BLaER1 treated with 17β-estradiol and CSF1 and Interleukin-3, amounts not matched to agents 10 nM and 100 nM (cell line): ENCODE measurements at regions not wholly inside any gene's neighbourhood (a gene's known extent, or its start where the extent isn't known, plus 50 kb on each side); places are given as distances from the start of the nearest gene placed in this dataset.

Experiments used
- H3K27ac ChIP-seq, 11 experiments: shearing (Covaris generic); formaldehyde crosslinking; 2 replicates each; pipeline ENCODE4 v1.8.1; 2022
- H3K27me3 ChIP-seq, 11 experiments: shearing (Covaris generic); formaldehyde crosslinking; 2 replicates each; pipeline ENCODE4 v1.8.1; 2022
- H3K36me3 ChIP-seq, 11 experiments: shearing (Covaris generic); formaldehyde crosslinking; 2 replicates each; pipeline ENCODE4 v1.8.1; 2022
- H3K4me1 ChIP-seq, 10 experiments: shearing (Covaris generic); formaldehyde crosslinking; 2 replicates each; pipeline ENCODE4 v1.8.1; 2022
- H3K4me2 ChIP-seq, 11 experiments: shearing (Covaris generic); formaldehyde crosslinking; 2 replicates each; pipeline ENCODE4 v1.8.1; 2022
- H3K4me3 ChIP-seq, 10 experiments: shearing (Covaris generic); formaldehyde crosslinking; 2 replicates each; pipeline ENCODE4 v1.8.1; 2022
- H3K9ac ChIP-seq, 11 experiments: shearing (Covaris generic); formaldehyde crosslinking; 2 replicates each; pipeline ENCODE4 v1.8.1; 2022
- H3K9me3 ChIP-seq, 11 experiments: shearing (Covaris generic); formaldehyde crosslinking; replicated peaks in 1 of 11; 2 replicates each; pipeline ENCODE4 v1.8.1; 2022
- H4K20me1 ChIP-seq, 11 experiments: shearing (Covaris generic); formaldehyde crosslinking; 2 replicates each; pipeline ENCODE4 v1.8.1; 2022
- Cebpa-rat ChIP-seq, 11 experiments: shearing (Covaris generic); IDR thresholded peaks; 2 replicates each; pipeline ENCODE4 v1.8.1; 2022

DNA sequence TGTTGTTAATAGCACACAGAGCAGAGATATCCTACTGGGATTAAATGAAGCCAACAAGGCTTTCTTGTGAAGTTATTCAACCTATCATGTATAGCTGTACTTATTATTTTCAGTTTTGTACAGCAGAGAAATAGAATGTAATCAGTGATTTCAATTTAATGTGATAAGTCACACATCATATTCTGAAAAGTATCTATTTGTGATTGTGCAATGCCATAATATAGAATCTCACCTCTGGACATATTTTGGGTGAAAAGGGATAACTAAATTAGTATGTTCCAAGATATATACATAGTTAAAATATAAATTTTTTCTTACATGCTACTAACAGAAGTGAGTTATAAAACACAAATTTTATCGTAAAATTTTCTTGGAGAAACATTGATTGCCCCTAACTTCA is 544.3 kb upstream of the KIF2B start:
- Histone ChIP-seq H3K36me3 (no peaks in the 10 kb centered on the region), H3K27ac (no peak overlapping the region), H4K20me1 (no peaks in the 10 kb centered on the region), H3K27me3 (no peaks in the 10 kb centered on the region), H3K4me3 (no peak overlapping the region), H3K9me3 (no peaks in the 10 kb centered on the region), H3K4me2 (no peak overlapping the region), H3K9ac (no peak overlapping the region), H3K4me1 (no peaks in the 10 kb centered on the region)
- no peak for TF ChIP-seq Cebpa-rat (IDR thresholded peaks at IDR 0.05)

DNA sequence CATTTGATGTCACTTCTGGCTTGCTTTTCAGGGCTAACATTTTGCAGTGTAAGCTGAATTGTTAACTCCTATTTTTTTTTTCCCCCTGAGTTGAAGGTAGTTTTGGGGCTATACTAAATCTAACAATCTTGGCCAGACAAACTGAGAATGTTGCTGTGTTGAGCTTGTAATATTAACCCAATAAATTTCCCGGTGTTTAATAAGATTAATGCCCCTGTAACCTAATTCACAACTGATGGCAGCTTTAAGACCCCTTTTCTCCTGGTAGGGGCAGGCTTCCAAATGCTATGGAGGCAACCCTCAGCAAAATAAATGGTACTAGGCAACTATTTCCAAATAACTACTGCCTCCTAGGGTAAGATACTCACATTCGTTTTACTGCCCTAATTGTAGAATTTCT is 549.6 kb upstream of the KIF2B start:
- Histone ChIP-seq H3K9ac (no peak overlapping the region), H3K4me1 (no peaks in the 10 kb centered on the region), H3K27ac (no peak overlapping the region), H3K9me3 (no peaks in the 10 kb centered on the region), H3K4me3 (no peak overlapping the region), H3K27me3 (no peaks in the 10 kb centered on the region), H3K4me2 (no peak overlapping the region), H4K20me1 (no peaks in the 10 kb centered on the region), H3K36me3 (no peaks in the 10 kb centered on the region)
- TF ChIP-seq Cebpa-rat (IDR thresholded peaks at IDR 0.05): no peak

DNA sequence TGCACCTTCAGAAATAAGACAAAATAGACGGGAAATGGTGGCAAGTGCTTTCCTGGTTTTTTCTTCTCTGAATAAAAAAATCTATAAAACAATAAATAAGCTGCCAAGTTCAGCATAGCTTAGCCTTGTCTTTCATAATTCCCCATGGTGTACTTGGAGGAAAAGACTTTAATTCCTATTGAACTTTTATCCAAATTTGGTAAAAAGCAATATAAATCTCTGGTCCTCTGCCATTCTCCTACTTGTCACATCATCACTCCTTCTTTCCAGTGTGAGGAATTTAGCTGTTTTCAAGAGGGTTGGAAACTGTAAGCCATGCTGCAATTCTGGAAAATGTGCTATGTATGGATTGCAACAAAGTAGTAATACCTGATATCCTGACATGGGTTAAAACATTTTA is 551.8 kb upstream of the KIF2B start:
- no peaks in the 10 kb centered on the region for H3K36me3 ChIP-seq
- TF ChIP-seq Cebpa-rat (IDR thresholded peaks at IDR 0.05): no peak
- no peaks in the 10 kb centered on the region for H3K4me1 ChIP-seq
- H3K9me3 ChIP-seq: no peaks in the 10 kb centered on the region
- H3K27ac ChIP-seq: no peak overlapping the region
- H3K27me3 ChIP-seq: no peaks in the 10 kb centered on the region
- no peak overlapping the region for H3K9ac ChIP-seq
- no peak overlapping the region for H3K4me2 ChIP-seq
- no peaks in the 10 kb centered on the region for H4K20me1 ChIP-seq
- H3K4me3 ChIP-seq: no peak overlapping the region

DNA sequence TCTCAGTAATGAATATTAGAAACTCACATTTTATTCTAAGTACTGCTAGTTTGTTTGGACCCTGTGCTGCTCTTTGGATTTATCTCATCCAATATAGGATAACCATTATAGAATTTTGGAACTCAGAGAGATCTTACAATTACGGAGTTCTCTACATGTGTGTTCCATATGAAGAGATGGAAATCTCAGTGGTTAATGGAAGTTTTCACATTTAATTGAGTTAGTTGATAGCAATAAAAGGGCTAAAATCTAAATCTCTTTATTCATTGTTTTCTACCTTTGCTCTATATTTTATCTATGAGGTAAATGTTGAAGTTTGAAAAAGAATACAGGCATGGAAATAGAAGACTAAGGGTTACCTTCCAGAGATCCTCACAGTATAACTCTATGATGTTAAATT is 558.0 kb upstream of the KIF2B start:
- Histone ChIP-seq H3K36me3 (no peaks in the 10 kb centered on the region), H4K20me1 (no peaks in the 10 kb centered on the region), H3K4me1 (no peaks in the 10 kb centered on the region), H3K9me3 (no peaks in the 10 kb centered on the region), H3K27ac (no peak overlapping the region), H3K9ac (no peak overlapping the region), H3K27me3 (no peaks in the 10 kb centered on the region), H3K4me3 (no peak overlapping the region), H3K4me2 (no peak overlapping the region)
- no peak for TF ChIP-seq Cebpa-rat (IDR thresholded peaks at IDR 0.05)

DNA sequence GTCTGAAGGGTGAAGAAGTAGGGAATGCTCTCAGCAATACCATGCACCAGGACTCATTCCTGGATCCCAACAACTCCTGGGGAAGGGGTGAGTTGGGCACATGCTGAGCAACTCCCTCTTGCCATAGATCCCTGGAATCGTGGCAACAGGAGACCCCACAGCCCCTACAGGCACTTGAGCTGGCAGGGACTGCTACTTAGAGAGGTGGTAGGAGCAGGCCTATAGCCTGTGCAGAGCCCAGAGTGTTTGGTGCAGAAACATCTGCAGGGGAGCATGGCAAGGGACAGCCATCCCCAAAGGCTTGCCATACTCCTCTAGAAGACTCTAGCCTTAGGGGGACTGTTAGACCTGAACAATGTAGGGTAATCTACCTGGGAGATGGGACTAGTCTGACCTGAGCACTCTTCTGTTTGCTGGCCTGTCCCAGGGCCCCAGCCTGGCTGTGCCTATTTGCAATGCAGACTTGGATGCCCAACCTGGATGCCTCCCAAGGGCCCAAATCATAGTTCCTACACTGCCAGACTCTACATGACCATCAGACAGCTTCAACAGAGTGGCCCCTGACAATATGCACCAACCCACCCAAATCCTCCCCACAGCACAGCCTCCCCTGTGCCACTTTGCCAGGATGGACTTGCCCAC is 568.6 kb upstream of the KIF2B start:
- H3K4me1 ChIP-seq: no peaks in the 10 kb centered on the region
- no peaks in the 10 kb centered on the region for H3K36me3 ChIP-seq
- H4K20me1 ChIP-seq: no peaks in the 10 kb centered on the region
- no peak for TF ChIP-seq Cebpa-rat (IDR thresholded peaks at IDR 0.05)
- no peak overlapping the region for H3K4me3 ChIP-seq
- H3K9me3 ChIP-seq: peaks cover 0 to 10% (median 0%) of the 10 kb centered on the region in 11 experiments; a peak in 4 of 22 replicates
- no peak overlapping the region for H3K27ac ChIP-seq
- H3K4me2 ChIP-seq: no peak overlapping the region
- H3K9ac ChIP-seq: no peak overlapping the region
- no peaks in the 10 kb centered on the region for H3K27me3 ChIP-seq

DNA sequence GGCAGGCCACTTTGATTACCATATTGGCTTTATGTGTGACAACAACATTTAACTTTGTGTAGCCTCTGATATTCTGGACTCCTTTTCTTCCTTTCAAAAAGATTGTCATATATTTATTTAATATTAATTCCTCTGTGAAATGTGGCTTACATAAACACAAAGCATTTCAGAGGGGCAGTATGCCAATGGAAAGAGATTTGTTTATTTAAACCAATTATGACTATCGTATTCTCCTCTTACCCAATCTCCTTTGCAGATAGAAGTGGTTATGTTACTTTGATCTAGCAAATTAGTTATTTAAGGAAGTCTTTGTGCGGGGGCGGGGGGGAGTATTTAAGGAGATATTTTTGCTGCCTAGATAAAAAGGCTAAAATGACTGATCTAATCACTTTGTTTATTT is 573.7 kb upstream of the KIF2B start:
- Histone ChIP-seq H3K4me1 (no peaks in the 10 kb centered on the region), H3K4me2 (no peak overlapping the region), H3K27ac (no peak overlapping the region), H3K9me3 (0 out of 22 replicates have a peak, but pooled peaks cover 0 to 2% (median 0%) of the 10 kb centered on the region in 11 experiments), H4K20me1 (no peaks in the 10 kb centered on the region), H3K36me3 (no peaks in the 10 kb centered on the region), H3K27me3 (no peaks in the 10 kb centered on the region), H3K9ac (no peak overlapping the region), H3K4me3 (no peak overlapping the region)
- TF ChIP-seq Cebpa-rat (IDR thresholded peaks at IDR 0.05): no peak

DNA sequence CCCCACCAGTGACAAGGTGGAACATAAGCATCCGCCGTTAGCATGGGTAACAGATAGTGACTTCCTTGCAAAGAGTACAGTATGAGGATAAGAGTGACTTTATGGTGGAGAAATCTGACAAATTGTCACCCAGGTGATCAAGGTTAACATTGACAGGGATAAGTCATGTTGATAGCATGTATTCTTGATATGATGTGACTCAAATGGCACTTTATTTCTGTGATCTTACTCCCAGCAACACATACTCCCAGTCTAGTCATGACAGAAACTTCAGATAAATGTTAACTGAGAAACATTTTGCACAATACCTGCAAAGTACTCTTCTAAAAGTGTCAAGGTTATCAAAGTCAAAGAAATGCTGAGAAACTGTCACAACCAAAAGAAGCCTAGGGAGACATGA is 588.6 kb upstream of the KIF2B start:
- Histone ChIP-seq H3K9me3 (no peaks in the 10 kb centered on the region), H3K4me1 (no peaks in the 10 kb centered on the region), H3K4me3 (no peak overlapping the region)

DNA sequence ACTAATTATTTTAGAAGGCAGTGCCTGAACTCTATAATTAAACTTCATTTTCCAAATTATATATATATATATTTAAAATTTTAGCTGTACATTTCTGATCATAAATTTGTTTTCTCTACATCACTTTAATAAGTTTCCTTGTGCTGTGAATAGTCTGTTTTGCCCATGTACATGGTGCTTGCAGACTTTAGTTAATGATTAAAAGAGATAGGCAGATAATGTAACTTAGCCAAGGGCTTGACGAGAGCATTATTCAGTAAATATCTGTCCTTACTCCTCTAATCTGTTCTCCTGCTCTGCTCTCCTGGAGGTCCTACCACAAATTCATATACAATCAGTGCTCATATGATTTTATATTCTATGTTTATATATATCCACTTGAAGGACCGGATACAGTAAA is 595.2 kb upstream of the KIF2B start:
- Histone ChIP-seq H4K20me1 (no peaks in the 10 kb centered on the region), H3K27ac (no peak overlapping the region), H3K9ac (no peak overlapping the region), H3K9me3 (no peaks in the 10 kb centered on the region), H3K4me3 (no peak overlapping the region), H3K4me1 (no peaks in the 10 kb centered on the region), H3K27me3 (no peaks in the 10 kb centered on the region), H3K36me3 (no peaks in the 10 kb centered on the region), H3K4me2 (no peak overlapping the region)
- TF ChIP-seq Cebpa-rat (IDR thresholded peaks at IDR 0.05): no peak

More for the DNA sequence above, 588.6 kb upstream of the KIF2B start:
- Histone ChIP-seq H3K27me3 (no peaks in the 10 kb centered on the region), H4K20me1 (no peaks in the 10 kb centered on the region), H3K36me3 (no peaks in the 10 kb centered on the region), H3K4me2 (no peak overlapping the region), H3K27ac (no peak overlapping the region), H3K9ac (no peak overlapping the region)
- no peak for TF ChIP-seq Cebpa-rat (IDR thresholded peaks at IDR 0.05)

DNA sequence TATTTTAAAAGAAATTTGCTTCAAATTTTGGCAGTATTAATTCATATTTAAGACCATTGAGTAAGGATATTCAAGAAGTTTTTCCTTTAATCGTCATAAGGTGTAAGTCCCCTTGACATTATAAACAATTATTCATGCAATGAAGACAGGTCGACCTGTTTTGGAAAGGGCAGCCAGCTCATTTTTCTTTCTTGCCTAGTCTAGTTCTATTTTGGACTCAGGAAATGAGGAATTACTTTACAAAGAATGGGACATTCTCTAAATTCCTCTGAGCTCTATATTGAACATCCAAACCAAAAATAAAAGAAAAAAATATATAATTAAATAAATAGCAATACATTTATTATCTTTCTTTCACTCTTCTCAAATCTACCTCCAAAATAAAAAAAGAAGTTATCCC is 595.6 kb upstream of the KIF2B start:
- H3K36me3 ChIP-seq: no peaks in the 10 kb centered on the region
- no peak overlapping the region for H3K27ac ChIP-seq
- no peak overlapping the region for H3K9ac ChIP-seq
- H3K4me3 ChIP-seq: no peak overlapping the region
- no peak for TF ChIP-seq Cebpa-rat (IDR thresholded peaks at IDR 0.05)
- H3K4me1 ChIP-seq: no peaks in the 10 kb centered on the region
- no peak overlapping the region for H3K4me2 ChIP-seq
- H4K20me1 ChIP-seq: no peaks in the 10 kb centered on the region
- no peaks in the 10 kb centered on the region for H3K27me3 ChIP-seq
- H3K9me3 ChIP-seq: no peaks in the 10 kb centered on the region

DNA sequence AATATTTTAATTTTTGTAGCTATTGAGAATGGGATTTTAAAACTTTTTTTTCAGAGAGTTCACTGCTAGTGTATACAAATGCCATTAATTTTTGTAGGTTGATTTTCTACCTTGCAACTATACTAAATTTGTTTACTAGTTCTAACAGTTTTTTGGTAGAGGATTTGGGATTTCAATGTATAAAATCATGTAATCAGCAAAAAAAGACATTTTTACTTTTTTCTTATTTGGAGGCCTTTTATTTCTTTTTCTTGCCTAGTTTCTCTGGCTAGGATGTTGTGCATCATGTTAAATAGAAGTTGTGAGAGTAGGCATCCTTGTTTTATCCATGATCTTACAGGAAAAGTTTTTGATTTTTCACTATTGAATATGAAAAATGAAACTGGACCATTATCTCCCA is 602.9 kb upstream of the KIF2B start:
- no peaks in the 10 kb centered on the region for H4K20me1 ChIP-seq
- no peak for TF ChIP-seq Cebpa-rat (IDR thresholded peaks at IDR 0.05)
- H3K27ac ChIP-seq: no peak overlapping the region
- H3K4me2 ChIP-seq: no peak overlapping the region
- no peaks in the 10 kb centered on the region for H3K4me1 ChIP-seq
- no peaks in the 10 kb centered on the region for H3K27me3 ChIP-seq
- H3K4me3 ChIP-seq: no peak overlapping the region
- peaks cover 0 to 4% (median 0%) of the 10 kb centered on the region in 11 experiments; a peak in 2 of 22 replicates for H3K9me3 ChIP-seq
- no peak overlapping the region for H3K9ac ChIP-seq
- H3K36me3 ChIP-seq: no peaks in the 10 kb centered on the region
